Progenitor cell of endocrine pancreas (in vitro differentiated cells): ENCODE measurements at regions not wholly inside any gene's neighbourhood (a gene's known extent, or its start where the extent isn't known, plus 50 kb on each side); places are given as distances from the start of the nearest gene placed in this dataset.

ENCODE experiments used
- DNase-seq: peaks from one replicate; pipeline ENCODE4 v3.0.0; 2021; ENCODE audit warnings: low spot score; ENCODE audit not compliant: unreplicated experiment
- H3K27ac Mint-ChIP-seq: 2 replicates; pipeline ENCODE4 v1.8.0; 2021; ENCODE audit warnings: mild to moderate bottlenecking, moderate library complexity, mixed read lengths
- H3K27me3 Mint-ChIP-seq: 2 replicates; pipeline ENCODE4 v1.8.0; 2021; ENCODE audit warnings: mixed read lengths
- H3K36me3 Mint-ChIP-seq: 2 replicates; pipeline ENCODE4 v1.8.0; 2022; ENCODE audit warnings: mixed read lengths; ENCODE audit not compliant: insufficient read depth
- H3K4me1 Mint-ChIP-seq: 2 replicates; pipeline ENCODE4 v1.8.0; 2021; ENCODE audit warnings: low read depth, mixed read lengths
- H3K4me3 Mint-ChIP-seq: 2 replicates; pipeline ENCODE4 v1.8.0; 2021; ENCODE audit warnings: low read depth, mild to moderate bottlenecking, moderate library complexity, mixed read lengths
- H3K9me3 Mint-ChIP-seq: 2 replicates; pipeline ENCODE4 v1.8.0; 2021; ENCODE audit warnings: low read depth, mixed read lengths
- TF ChIP-seq, protein P1 (sequence below): fragments of 200-600 bp; sonication (generic); IDR thresholded peaks from one replicate; pipeline ENCODE4 v1.5.0; 2021; ENCODE audit warnings: antibody characterized with exemption, mild to moderate bottlenecking; ENCODE audit not compliant: unreplicated experiment

DNA sequence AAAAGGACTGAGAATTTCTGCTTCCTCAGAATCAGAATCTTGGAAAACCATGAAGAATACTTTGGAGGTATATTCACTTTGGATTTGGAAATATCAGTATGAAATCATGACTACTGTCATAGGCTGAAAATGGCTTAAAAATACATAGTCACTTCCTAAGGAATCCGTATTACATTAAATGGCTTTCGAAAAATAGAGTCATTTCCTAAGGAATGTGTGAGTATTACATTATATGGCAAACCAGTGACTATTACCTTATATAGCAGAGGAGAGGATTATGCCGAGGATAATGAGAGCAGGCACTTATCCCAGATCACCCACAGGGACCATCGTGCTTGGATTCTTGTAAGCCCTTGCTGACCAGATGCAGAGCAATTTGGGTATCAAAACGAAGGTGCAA, 1471.8 kb downstream of the EFNB2 start:
- H3K9me3 Mint-ChIP-seq, result no peaks in the 10 kb centered on the region
- H3K36me3 Mint-ChIP-seq, result no peaks in the 10 kb centered on the region
- no peak overlapping the region for H3K4me3 Mint-ChIP-seq
- DNase-seq, result no peak
- TF ChIP-seq, protein P1, sequence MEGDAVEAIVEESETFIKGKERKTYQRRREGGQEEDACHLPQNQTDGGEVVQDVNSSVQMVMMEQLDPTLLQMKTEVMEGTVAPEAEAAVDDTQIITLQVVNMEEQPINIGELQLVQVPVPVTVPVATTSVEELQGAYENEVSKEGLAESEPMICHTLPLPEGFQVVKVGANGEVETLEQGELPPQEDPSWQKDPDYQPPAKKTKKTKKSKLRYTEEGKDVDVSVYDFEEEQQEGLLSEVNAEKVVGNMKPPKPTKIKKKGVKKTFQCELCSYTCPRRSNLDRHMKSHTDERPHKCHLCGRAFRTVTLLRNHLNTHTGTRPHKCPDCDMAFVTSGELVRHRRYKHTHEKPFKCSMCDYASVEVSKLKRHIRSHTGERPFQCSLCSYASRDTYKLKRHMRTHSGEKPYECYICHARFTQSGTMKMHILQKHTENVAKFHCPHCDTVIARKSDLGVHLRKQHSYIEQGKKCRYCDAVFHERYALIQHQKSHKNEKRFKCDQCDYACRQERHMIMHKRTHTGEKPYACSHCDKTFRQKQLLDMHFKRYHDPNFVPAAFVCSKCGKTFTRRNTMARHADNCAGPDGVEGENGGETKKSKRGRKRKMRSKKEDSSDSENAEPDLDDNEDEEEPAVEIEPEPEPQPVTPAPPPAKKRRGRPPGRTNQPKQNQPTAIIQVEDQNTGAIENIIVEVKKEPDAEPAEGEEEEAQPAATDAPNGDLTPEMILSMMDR, result no peak
- no peak overlapping the region for H3K27ac Mint-ChIP-seq
- H3K27me3 Mint-ChIP-seq, result no peaks in the 10 kb centered on the region
- no peaks in the 10 kb centered on the region for H3K4me1 Mint-ChIP-seq

DNA sequence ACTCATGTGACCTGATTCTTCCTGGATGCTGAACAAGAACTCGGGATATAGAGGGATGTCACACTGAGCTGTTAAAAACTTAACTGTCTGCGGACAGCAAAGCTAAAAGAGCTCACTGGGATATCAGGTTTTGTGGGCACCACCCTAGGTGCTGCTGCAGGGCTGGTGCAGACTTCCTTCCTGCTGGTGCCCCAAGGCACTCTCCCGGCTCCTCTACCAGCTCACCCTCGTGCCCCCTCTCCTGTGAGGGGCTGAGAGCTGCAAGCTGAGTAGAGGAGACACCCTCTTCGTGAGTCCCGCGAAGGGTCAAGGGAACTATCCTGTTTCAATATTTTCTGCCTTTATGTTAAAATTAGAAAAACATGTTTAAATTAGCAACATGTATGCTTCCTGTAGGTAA, 1475.7 kb downstream of the EFNB2 start:
- no peak overlapping the region for H3K27ac Mint-ChIP-seq
- H3K9me3 Mint-ChIP-seq, result no peaks in the 10 kb centered on the region
- no peaks in the 10 kb centered on the region for H3K27me3 Mint-ChIP-seq
- DNase-seq, result no peak
- no peaks in the 10 kb centered on the region for H3K4me1 Mint-ChIP-seq
- no peaks in the 10 kb centered on the region for H3K36me3 Mint-ChIP-seq
- no peak overlapping the region for H3K4me3 Mint-ChIP-seq
- TF ChIP-seq, protein P1, result no peak

- Mint-ChIP-seq H3K36me3 (no peaks in the 10 kb centered on the region), H3K4me3 (no peak overlapping the region), H3K9me3 (no peaks in the 10 kb centered on the region), H3K4me1 (no peaks in the 10 kb centered on the region), H3K27ac (no peak overlapping the region), H3K27me3 (no peaks in the 10 kb centered on the region)
- DNase-seq, result no peak
- TF ChIP-seq, protein P1, result no peak
These were observed 1476.9 kb downstream of the EFNB2 start for GRCh38 chr13:105058517-105058916.

GRCh38 chr13:105052711-105053110, 1482.8 kb downstream of the EFNB2 start:
- no peaks in the 10 kb centered on the region for H3K27me3 Mint-ChIP-seq
- H3K27ac Mint-ChIP-seq, result no peak overlapping the region
- no peak overlapping the region for H3K4me3 Mint-ChIP-seq
- TF ChIP-seq, protein P1, result no peak
- DNase-seq, result no peak
- H3K36me3 Mint-ChIP-seq, result no peaks in the 10 kb centered on the region
- no peaks in the 10 kb centered on the region for H3K4me1 Mint-ChIP-seq
- H3K9me3 Mint-ChIP-seq, result no peaks in the 10 kb centered on the region

GRCh38 chr13:105050686-105051085, 1484.8 kb downstream of the EFNB2 start:
- Mint-ChIP-seq H3K4me1 (no peaks in the 10 kb centered on the region), H3K9me3 (no peaks in the 10 kb centered on the region), H3K36me3 (no peaks in the 10 kb centered on the region), H3K27ac (no peak overlapping the region), H3K27me3 (no peaks in the 10 kb centered on the region), H3K4me3 (no peak overlapping the region)
- no peak for DNase-seq
- TF ChIP-seq, protein P1, result no peak
